GM12878 (cell line): ENCODE measurements at regions not wholly inside any gene's neighbourhood (a gene's known extent, or its start where the extent isn't known, plus 50 kb on each side); places are given as distances from the start of the nearest gene placed in this dataset.

Experiments used
- ATAC-seq: fragments of 200-7000 bp; cut with Tn5 transposase; 3 replicates; pipeline ENCODE4 v1.9.1; 2020; ENCODE audit warnings: mild to moderate bottlenecking, moderate library complexity
- BruUV-seq: library from RNA; stranded (reverse); fragments of 400-500 nt; replicated peaks from 2 replicates; lab custom pipeline; 2021; lab: Mats Ljungman, UMichigan
- CTCF ChIA-PET: fragments of 300-600 bp; sonication (Branson Sonifier 250); formaldehyde crosslinking; extraction: SDS; loops from one replicate; lab custom pipeline; 2021; ENCODE audit warnings: inconsistent platforms; lab: Yijun Ruan, JAX
- POLR2A ChIA-PET: fragments of 350-600 bp; formaldehyde crosslinking; extraction: SDS; loops from one replicate; lab custom pipeline; 2021; ENCODE audit warnings: inconsistent platforms; lab: Charles Lee
- RAD21 ChIA-PET: fragments of 300-600 bp; sonication (Branson Sonifier 250); formaldehyde crosslinking; loops from one replicate; lab custom pipeline; 2023; ENCODE audit warnings: antibody characterized with exemption; ENCODE audit not compliant: unreplicated experiment; lab: Charles Lee
- SMC1A ChIA-PET: fragments of 300-600 bp; sonication (Branson Sonifier 250); formaldehyde crosslinking; loops from one replicate; lab custom pipeline; 2023; ENCODE audit not compliant: unreplicated experiment, uncharacterized antibody; lab: Charles Lee
- DNase-seq: peaks from one replicate; pipeline ENCODE4 v3.0.0-alpha.2; 2011; ENCODE audit warnings: low read depth, low spot score
- FAIRE-seq: peaks from 3 replicates; lab custom pipeline; 2011; peaks lifted over from hg19 to GRCh38; lab: Jason Lieb, UNC
- H2AFZ ChIP-seq: 2 replicates; pipeline ENCODE4 v1.6.0; 2011; ENCODE audit warnings: low read depth, low read length, control low read depth; ENCODE audit not compliant: control insufficient read depth
- H3K27ac ChIP-seq: 2 replicates; pipeline ENCODE4 v1.5.1; 2011; ENCODE audit warnings: control low read depth; ENCODE audit not compliant: control insufficient read depth, insufficient read depth
- H3K27me3 ChIP-seq, 2 experiments: replicated peaks in 1 of 2; 2 replicates each; pipeline versions ENCODE4 v1.6.0 to v1.6.1; 2011; ENCODE audit warnings: low read length in 1 of 2; ENCODE audit not compliant: control insufficient read depth in 2 of 2, insufficient read depth in 2 of 2
- H3K36me3 ChIP-seq, 2 experiments: 2 replicates each; pipeline ENCODE4 v1.5.1; 2011; ENCODE audit warnings: low read length in 1 of 2; ENCODE audit not compliant: control insufficient read depth in 2 of 2, insufficient read depth in 2 of 2
- H3K4me1 ChIP-seq: 2 replicates; pipeline ENCODE4 v1.6.1; 2011; ENCODE audit warnings: mild to moderate bottlenecking, low read length, moderate library complexity, mixed read lengths; ENCODE audit not compliant: control insufficient read depth, insufficient read depth
- H3K4me2 ChIP-seq: 2 replicates; pipeline ENCODE4 v1.6.0; 2011; ENCODE audit warnings: control low read depth; ENCODE audit not compliant: control insufficient read depth, insufficient read depth
- H3K4me3 ChIP-seq: fragments of 200-600 bp; sonication (generic); 2 replicates; pipeline ENCODE4 v1.5.1; 2016
- H3K79me2 ChIP-seq: 2 replicates; pipeline ENCODE4 v1.6.0; 2011; ENCODE audit warnings: low read length; ENCODE audit not compliant: control insufficient read depth, insufficient read depth
- H3K9ac ChIP-seq: 2 replicates; pipeline ENCODE4 v1.8.0; 2011; ENCODE audit warnings: low read length, control low read depth, mixed read lengths; ENCODE audit not compliant: control insufficient read depth, insufficient read depth
- H3K9me3 ChIP-seq: replicated peaks from 3 replicates; pipeline ENCODE4 v1.5.1; 2011; ENCODE audit warnings: mild to moderate bottlenecking, low read length; ENCODE audit not compliant: control insufficient read depth, insufficient read depth
- H4K20me1 ChIP-seq: 2 replicates; pipeline ENCODE4 v1.6.0; 2011; ENCODE audit not compliant: control insufficient read depth, insufficient read depth
- BMI1 ChIP-seq: fragments of 450-650 bp; IDR thresholded peaks from 2 replicates; pipeline ENCODE4 v1.6.1; 2016; ENCODE audit warnings: mild to moderate bottlenecking, moderate library complexity, borderline replicate concordance
- CREB1 ChIP-seq: IDR thresholded peaks from 2 replicates; pipeline ENCODE4 v1.6.1; 2012; ENCODE audit warnings: low read depth, mild to moderate bottlenecking, inconsistent platforms
- FOXM1 ChIP-seq: IDR thresholded peaks from 2 replicates; pipeline ENCODE4 v1.6.1; 2012; ENCODE audit warnings: low read depth, mild to moderate bottlenecking, inconsistent platforms, low read length, moderate library complexity
- JUNB ChIP-seq: IDR thresholded peaks from 2 replicates; pipeline ENCODE4 v1.6.1; 2016; ENCODE audit warnings: antibody characterized with exemption, mild to moderate bottlenecking
- NFIC ChIP-seq: IDR thresholded peaks from 2 replicates; pipeline ENCODE4 v1.6.1; 2012; ENCODE audit warnings: low read depth, mild to moderate bottlenecking, inconsistent platforms, low read length, moderate library complexity
- NR2C2 ChIP-seq: IDR thresholded peaks from 2 replicates; pipeline ENCODE4 v1.6.1; 2011; ENCODE audit warnings: borderline replicate concordance, low read depth; ENCODE audit not compliant: control insufficient read depth, insufficient read length
- NR2F1 ChIP-seq: fragments of 450-650 bp; conservative IDR thresholded peaks from 2 replicates; pipeline ENCODE4 v1.6.1; 2017; ENCODE audit warnings: mild to moderate bottlenecking
- POLR2A ChIP-seq: IDR thresholded peaks from 2 replicates; pipeline ENCODE4 v1.6.1; 2011; ENCODE audit warnings: low read depth, mild to moderate bottlenecking, low read length
- SMAD1 ChIP-seq: fragments of 450-650 bp; IDR thresholded peaks from 2 replicates; pipeline ENCODE4 v1.6.1; 2018; ENCODE audit warnings: mild to moderate bottlenecking, low read depth; ENCODE audit not compliant: partially characterized antibody
- STAT3 ChIP-seq: IDR thresholded peaks from 2 replicates; pipeline ENCODE4 v1.6.1; 2011; ENCODE audit warnings: low read depth, low read length, improper control_type of control experiment
- TBL1XR1 ChIP-seq: IDR thresholded peaks from 2 replicates; pipeline ENCODE4 v1.6.1; 2012; ENCODE audit warnings: low read depth, low read length, improper control_type of control experiment
- TCF3 ChIP-seq: IDR thresholded peaks from 2 replicates; pipeline ENCODE4 v1.6.1; 2012; ENCODE audit warnings: low read depth, mild to moderate bottlenecking, low read length, borderline replicate concordance; ENCODE audit not compliant: insufficient read depth
- YY1 ChIP-seq: IDR thresholded peaks from 2 replicates; pipeline ENCODE4 v1.6.1; 2011; ENCODE audit warnings: low read depth, mild to moderate bottlenecking, low read length
- ZNF217 ChIP-seq: fragments of 450-650 bp; IDR thresholded peaks from 2 replicates; pipeline ENCODE4 v1.6.1; 2017; ENCODE audit warnings: antibody characterized with exemption, mild to moderate bottlenecking
- ZNF384 ChIP-seq: IDR thresholded peaks from 2 replicates; pipeline ENCODE4 v1.6.1; 2012; ENCODE audit warnings: low read depth, mild to moderate bottlenecking, low read length, improper control_type of control experiment, borderline replicate concordance
- WGBS: methylation state at CpG from one replicate; pipeline ENCODE4 v1.1.6; 2016; ENCODE audit warnings: low lambda C conversion rate; ENCODE audit not compliant: insufficient replicate concordance, insufficient coverage; ENCODE audit errors: missing lambda C conversion rate; 5-methylcytosine and 5-hydroxymethylcytosine counted together
- in situ Hi-C: fragments of 300-500 bp; cut with MboI; formaldehyde crosslinking; loops from 9 replicates; pipeline ENCODE4 v1.14.3; 2018; ENCODE audit warnings: mixed read lengths
- intact Hi-C: fragments of 100-400 bp; cut with micrococcal nuclease; formaldehyde crosslinking; loops from one replicate; pipeline ENCODE4 v1.14.2; 2022; ENCODE audit not compliant: unreplicated experiment
- TF ChIP-seq, protein P1 (sequence below): fragments of 450-650 bp; conservative IDR thresholded peaks from 2 replicates; pipeline ENCODE4 v1.6.1; 2017; ENCODE audit warnings: mild to moderate bottlenecking, moderate library complexity
- TF ChIP-seq, protein P2 (sequence below): fragments of 450-650 bp; IDR thresholded peaks from 2 replicates; pipeline ENCODE4 v1.6.1; 2014; ENCODE audit warnings: mild to moderate bottlenecking

DNA sequence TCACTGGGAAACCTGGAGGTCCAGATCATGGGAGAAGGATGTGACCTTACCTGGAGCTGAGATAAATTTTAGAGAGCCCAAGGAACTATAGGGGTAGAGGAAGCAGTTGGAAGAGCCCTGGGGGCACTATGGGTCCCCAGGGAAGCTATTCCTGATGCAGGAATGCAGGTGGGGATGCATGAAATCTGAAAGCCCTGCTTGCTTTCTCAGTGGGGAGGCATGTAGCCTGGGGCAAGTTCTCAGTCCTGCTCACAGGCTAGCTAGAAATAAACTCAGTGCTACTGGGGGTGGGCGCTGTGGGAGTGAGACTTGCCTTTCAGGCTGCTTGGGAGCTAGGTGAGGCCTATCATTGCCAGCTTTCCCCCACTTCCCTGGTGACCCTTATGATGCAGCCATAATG is 499.7 kb downstream of the PTH2R start:
- DNase-seq, result no peak
- RAD21 ChIA-PET, result no interaction called here
- POLR2A ChIA-PET, result no interaction called here

DNA sequence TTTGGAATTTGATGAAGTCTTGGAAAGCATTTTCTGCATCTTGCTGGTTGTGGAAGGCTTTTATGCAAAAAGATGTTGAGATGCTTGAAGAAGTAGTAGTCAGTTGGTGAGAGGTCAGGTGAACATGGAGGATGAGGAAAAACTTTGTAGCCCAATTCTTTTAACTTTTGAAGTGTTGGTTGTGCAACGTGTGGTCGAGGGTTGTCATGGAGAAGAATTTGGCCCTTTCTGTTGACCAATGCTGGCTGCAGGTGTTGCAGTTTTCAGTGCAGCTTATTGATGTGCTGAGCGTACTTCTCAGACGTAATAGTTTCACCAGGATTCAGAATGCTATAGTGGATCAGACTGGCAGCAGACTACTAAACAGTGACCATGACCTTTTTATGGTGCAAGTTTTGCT is 508.4 kb upstream of the MAP2 start:
- no peaks in the 10 kb centered on the region for H3K79me2 ChIP-seq
- POLR2A ChIA-PET, result no interaction called here
- no peak for FAIRE-seq
- no peaks in the 10 kb centered on the region for H3K36me3 ChIP-seq
- no peak overlapping the region for H3K9ac ChIP-seq
- BruUV-seq, result no TSS peak
- H3K27ac ChIP-seq, result no peak overlapping the region
- H3K9me3 ChIP-seq, result no peaks in the 10 kb centered on the region
- H3K4me2 ChIP-seq, result no peak overlapping the region
- in situ Hi-C loops, result no loop called here
- 32% methylated on average over 4 of the region's 4 CpGs for WGBS
- no peaks in the 10 kb centered on the region for H3K27me3 ChIP-seq
- H2AFZ ChIP-seq, result no peak overlapping the region
- ATAC-seq, result no peak
- SMC1A ChIA-PET, result no interaction called here
- RAD21 ChIA-PET, result no interaction called here
- no peaks in the 10 kb centered on the region for H4K20me1 ChIP-seq
- no peak for DNase-seq
- intact Hi-C loops, result no loop called here
- no peak overlapping the region for H3K4me3 ChIP-seq
- CTCF ChIA-PET, result interaction anchor here (0.7 kb wide), 1 partner anchor 9 kb away, joined by 3 read pairs; no protein-coding TSS in a partner anchor
- no peaks in the 10 kb centered on the region for H3K4me1 ChIP-seq
- no peak for TF ChIP-seq FOXM1
- no peak for TF ChIP-seq BMI1
- TF ChIP-seq NFIC, result no peak
- TF ChIP-seq, protein P1, sequence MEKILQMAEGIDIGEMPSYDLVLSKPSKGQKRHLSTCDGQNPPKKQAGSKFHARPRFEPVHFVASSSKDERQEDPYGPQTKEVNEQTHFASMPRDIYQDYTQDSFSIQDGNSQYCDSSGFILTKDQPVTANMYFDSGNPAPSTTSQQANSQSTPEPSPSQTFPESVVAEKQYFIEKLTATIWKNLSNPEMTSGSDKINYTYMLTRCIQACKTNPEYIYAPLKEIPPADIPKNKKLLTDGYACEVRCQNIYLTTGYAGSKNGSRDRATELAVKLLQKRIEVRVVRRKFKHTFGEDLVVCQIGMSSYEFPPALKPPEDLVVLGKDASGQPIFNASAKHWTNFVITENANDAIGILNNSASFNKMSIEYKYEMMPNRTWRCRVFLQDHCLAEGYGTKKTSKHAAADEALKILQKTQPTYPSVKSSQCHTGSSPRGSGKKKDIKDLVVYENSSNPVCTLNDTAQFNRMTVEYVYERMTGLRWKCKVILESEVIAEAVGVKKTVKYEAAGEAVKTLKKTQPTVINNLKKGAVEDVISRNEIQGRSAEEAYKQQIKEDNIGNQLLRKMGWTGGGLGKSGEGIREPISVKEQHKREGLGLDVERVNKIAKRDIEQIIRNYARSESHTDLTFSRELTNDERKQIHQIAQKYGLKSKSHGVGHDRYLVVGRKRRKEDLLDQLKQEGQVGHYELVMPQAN, result no peak
- no peak for TF ChIP-seq ZNF384
- TF ChIP-seq SMAD1, result no peak
- TF ChIP-seq STAT3, result no peak
- no peak for TF ChIP-seq TBL1XR1

More for the DNA sequence above, 499.7 kb downstream of the PTH2R start:
- 0% methylated on average over 1 of the region's 1 CpG for WGBS
- no peak overlapping the region for H3K4me3 ChIP-seq
- no peak for TF ChIP-seq POLR2A
- TF ChIP-seq ZNF217, result no peak
- no peak for TF ChIP-seq JUNB
- TF ChIP-seq, protein P2, sequence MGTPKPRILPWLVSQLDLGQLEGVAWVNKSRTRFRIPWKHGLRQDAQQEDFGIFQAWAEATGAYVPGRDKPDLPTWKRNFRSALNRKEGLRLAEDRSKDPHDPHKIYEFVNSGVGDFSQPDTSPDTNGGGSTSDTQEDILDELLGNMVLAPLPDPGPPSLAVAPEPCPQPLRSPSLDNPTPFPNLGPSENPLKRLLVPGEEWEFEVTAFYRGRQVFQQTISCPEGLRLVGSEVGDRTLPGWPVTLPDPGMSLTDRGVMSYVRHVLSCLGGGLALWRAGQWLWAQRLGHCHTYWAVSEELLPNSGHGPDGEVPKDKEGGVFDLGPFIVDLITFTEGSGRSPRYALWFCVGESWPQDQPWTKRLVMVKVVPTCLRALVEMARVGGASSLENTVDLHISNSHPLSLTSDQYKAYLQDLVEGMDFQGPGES, result no peak
- no peak for TF ChIP-seq YY1
- TF ChIP-seq TCF3, result no peak
- no peak for TF ChIP-seq CREB1
- TF ChIP-seq NR2C2, result no peak
- TF ChIP-seq NR2F1, result no peak
- TF ChIP-seq, all 136 proteins: peak for 0
- in situ Hi-C loops, result no loop called here
- H3K4me2 ChIP-seq, result no peak overlapping the region
- no peaks in the 10 kb centered on the region for H3K27me3 ChIP-seq
- no peak for ATAC-seq
- no peak for FAIRE-seq
- H3K79me2 ChIP-seq, result no peaks in the 10 kb centered on the region
- no peaks in the 10 kb centered on the region for H3K4me1 ChIP-seq
- no peaks in the 10 kb centered on the region for H3K9me3 ChIP-seq
- no peaks in the 10 kb centered on the region for H3K36me3 ChIP-seq
- no peak overlapping the region for H3K9ac ChIP-seq
- ChIA-PET CTCF (interaction anchor here (0.8 kb wide), 1 partner anchor 9 kb away, joined by 3 read pairs; no protein-coding TSS in a partner anchor), SMC1A (no interaction called here)
- H2AFZ ChIP-seq, result no peak overlapping the region
- intact Hi-C loops, result no loop called here
- no TSS peak for BruUV-seq
- H3K27ac ChIP-seq, result no peak overlapping the region
- H4K20me1 ChIP-seq, result no peaks in the 10 kb centered on the region
